ENCODE measurements at regions not wholly inside any gene's neighbourhood (a gene's known extent, or its start where the extent isn't known, plus 50 kb on each side); places are given as distances from the start of the nearest gene placed in this dataset.

DNA sequence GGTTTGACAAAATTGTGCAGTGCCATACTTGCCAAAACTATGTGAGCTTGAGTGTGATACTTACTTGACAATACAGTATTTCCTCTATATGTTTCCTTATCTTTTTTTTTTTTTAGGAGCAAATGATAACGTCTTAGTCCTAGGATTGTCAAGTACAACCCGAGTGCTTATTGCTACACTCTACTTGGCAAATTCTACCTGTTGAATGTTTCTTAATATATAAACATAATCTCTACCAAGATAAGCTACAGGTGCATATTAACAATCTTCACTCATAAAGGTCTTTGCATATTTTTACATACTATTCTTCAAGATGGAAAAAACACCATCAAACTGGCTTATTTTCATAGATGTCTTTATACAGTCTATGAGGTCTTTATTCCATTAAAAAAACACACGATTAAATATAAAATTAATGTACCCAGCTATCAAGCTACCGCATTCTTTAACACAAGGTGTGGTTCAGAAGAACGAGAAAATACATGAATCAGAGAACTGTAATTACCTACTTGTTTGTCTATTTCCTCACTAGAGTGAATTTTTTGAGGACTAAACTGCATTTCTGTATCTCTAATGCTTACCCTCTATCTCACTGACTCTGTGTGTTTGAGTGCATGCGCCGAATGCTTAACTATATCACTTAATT, 76.1 kb upstream of the PDSS1 start:
- TF ChIP-seq, protein P1, sequence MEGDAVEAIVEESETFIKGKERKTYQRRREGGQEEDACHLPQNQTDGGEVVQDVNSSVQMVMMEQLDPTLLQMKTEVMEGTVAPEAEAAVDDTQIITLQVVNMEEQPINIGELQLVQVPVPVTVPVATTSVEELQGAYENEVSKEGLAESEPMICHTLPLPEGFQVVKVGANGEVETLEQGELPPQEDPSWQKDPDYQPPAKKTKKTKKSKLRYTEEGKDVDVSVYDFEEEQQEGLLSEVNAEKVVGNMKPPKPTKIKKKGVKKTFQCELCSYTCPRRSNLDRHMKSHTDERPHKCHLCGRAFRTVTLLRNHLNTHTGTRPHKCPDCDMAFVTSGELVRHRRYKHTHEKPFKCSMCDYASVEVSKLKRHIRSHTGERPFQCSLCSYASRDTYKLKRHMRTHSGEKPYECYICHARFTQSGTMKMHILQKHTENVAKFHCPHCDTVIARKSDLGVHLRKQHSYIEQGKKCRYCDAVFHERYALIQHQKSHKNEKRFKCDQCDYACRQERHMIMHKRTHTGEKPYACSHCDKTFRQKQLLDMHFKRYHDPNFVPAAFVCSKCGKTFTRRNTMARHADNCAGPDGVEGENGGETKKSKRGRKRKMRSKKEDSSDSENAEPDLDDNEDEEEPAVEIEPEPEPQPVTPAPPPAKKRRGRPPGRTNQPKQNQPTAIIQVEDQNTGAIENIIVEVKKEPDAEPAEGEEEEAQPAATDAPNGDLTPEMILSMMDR (IDR thresholded peaks at IDR 0.05; ENCODE audit: low read depth, low read length, missing control alignments): no peak
- H3K4me3 ChIP-seq (ENCODE audit: low read depth, low read length): no peak overlapping the region
- no peak for DNase-seq (ENCODE audit: low read depth)

DNA sequence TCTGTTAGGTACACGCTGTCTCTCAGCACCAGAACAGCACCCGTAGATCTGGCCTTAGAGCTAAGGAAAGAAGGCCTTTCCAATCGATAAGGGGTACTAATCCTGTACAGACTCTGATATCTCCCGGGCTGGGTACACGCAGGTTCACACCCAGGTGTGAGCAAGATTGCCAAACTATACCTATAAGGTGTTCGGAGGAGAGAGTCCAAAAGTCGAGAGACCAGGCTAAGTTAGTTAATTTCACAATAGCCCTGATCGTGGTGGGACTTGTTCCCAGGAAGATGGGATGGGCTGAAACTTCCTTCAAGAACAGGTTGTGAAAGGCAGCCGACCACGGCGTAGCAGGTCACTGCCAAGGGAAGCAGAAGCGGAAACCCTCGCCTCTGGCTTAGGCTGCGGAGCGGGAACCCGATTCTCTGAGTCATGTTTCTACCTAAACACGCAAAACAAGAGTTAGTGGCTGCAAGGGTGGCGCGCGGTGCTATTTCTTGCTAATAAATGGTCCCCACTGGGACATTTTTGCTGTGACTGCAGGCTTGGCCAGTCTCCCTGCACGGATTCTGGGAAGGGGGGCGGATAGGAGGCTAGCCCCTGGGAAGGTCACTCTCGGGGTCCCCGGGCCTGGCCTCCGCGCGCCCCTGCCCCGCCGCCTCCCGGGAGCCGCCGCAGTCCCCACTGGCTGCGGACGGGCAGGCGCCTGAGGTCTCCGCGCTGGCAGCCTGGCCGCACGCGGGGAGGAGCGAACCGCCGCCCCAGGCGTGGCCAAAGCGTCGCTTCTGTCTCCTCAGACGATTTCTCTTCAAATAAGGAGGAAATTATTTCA, 75.4 kb upstream of the PDSS1 start:
- H3K4me3 ChIP-seq (ENCODE audit: low read depth, low read length): peak overlapping the region; percentile 35
- no peak for DNase-seq (ENCODE audit: low read depth)
- TF ChIP-seq, protein P1 (IDR thresholded peaks at IDR 0.05; ENCODE audit: low read depth, low read length, missing control alignments): no peak

DNA sequence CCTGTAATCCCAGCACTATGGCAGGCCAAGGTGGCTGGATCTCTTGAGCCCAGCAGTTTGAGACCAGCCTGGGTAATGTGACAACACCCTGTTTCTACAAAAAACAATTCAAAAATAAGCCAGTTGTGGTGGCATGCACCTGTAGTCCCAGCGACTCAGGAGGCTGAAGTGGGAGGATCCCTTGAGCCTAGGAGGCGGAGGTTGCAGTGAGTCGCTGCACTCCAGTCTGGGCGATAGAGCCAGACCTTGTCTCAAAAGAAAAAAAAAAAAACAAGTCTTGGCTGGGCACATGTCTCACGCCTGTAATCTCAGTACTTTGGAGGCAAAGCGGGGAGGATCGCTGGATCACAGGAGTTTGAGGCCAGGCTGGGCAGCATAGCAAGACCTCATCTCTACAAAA, 74.6 kb upstream of the PDSS1 start:
- H3K4me3 ChIP-seq (ENCODE audit: low read depth, low read length): no peak overlapping the region; the same call in 1 of the 2 replicates
- no peak for DNase-seq (ENCODE audit: low read depth)
- TF ChIP-seq, protein P1 (IDR thresholded peaks at IDR 0.05; ENCODE audit: low read depth, low read length, missing control alignments): no peak

DNA sequence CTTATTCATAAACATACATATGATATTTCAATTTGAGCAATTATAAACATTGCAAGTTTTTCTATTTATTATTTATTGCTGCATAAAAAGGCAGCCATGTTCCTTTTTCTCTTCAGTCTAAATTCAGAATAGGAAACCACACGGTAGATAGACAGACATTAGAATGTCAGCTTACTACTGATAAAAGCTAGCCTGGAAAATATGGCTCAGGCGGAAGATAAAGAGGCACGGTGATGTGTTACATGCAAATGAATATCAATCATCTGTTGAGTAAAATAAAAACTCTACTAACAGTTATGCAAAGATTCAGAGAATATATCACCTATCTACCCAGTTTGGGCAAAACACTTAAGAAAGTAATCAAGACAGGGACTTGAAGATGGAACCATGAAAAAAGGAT, 73.5 kb upstream of the PDSS1 start:
- DNase-seq (ENCODE audit: low read depth): no peak
- no peak overlapping the region for H3K4me3 ChIP-seq (ENCODE audit: low read depth, low read length)
- TF ChIP-seq, protein P1 (IDR thresholded peaks at IDR 0.05; ENCODE audit: low read depth, low read length, missing control alignments): no peak

DNA sequence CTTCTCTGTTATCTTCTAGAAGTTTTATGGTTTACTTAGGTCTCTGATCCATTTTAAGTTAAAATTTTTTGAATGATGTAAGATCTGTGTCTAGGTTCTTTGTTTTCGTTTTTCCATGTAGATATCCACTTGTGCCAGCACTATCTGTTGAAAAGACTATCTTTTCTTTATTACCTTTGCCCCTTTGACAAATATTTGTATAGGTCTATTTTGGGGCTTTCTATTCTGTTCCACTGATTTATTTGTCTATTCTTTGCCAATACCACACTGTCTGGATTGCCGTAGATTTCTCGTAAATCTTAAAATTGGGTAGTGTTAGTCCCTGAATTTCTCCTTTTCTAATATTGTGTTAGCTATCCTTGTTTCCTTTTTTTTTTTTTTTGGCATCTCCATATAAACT, 71.4 kb upstream of the PDSS1 start:
- DNase-seq (ENCODE audit: low read depth): no peak

DNA sequence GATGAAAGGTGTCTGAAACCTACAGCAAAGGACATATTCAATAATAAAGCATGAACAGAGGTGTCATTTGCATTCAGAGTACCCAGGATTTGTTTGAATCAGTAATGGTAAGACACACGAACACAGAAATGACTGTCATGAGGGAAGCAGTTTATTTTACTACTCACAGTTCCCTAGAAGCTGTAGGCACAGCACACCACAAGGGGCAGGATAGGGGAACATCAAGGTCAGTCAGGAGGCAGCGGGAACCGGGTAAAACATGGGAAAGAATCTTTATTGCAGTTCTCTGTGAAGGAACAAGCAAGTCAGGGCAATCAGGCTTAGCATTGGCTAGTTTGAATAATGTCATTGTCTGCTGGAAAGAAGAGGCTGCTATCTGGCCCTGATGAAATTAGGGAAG, 70.2 kb upstream of the PDSS1 start:
- DNase-seq (ENCODE audit: low read depth): peak; percentile 7
- TF ChIP-seq, protein P1 (IDR thresholded peaks at IDR 0.05; ENCODE audit: low read depth, low read length, missing control alignments): peak; percentile 23
- H3K4me3 ChIP-seq (ENCODE audit: low read depth, low read length): no peak overlapping the region

More for the DNA sequence above, 71.4 kb upstream of the PDSS1 start:
- no peak overlapping the region for H3K4me3 ChIP-seq (ENCODE audit: low read depth, low read length)
- TF ChIP-seq, protein P1 (IDR thresholded peaks at IDR 0.05; ENCODE audit: low read depth, low read length, missing control alignments): no peak

All from GM12864 (cell line).